SK-N-SH treated with all-trans-retinoic acid at 6 μM for 48 hours (cell line): ENCODE measurements at regions not wholly inside any gene's neighbourhood (a gene's known extent, or its start where the extent isn't known, plus 50 kb on each side); places are given as distances from the start of the nearest gene placed in this dataset.

Experiments
- ARNTL ChIP-seq: fragments of 450-650 bp; formaldehyde crosslinking; IDR thresholded peaks from 2 replicates; pipeline ENCODE4 v1.5.0; 2020; ENCODE audit warnings: low read depth, mild to moderate bottlenecking, moderate library complexity, borderline replicate concordance
- BACH2 ChIP-seq: fragments of 250-450 bp; sonication (Bioruptor Pico); IDR thresholded peaks from 2 replicates; pipeline ENCODE4 v1.9.0; 2021; ENCODE audit warnings: mild to moderate bottlenecking, borderline replicate concordance
- CREB5 ChIP-seq: fragments of 250-450 bp; sonication (Bioruptor Pico); IDR thresholded peaks from 2 replicates; pipeline ENCODE4 v1.5.1; 2020; ENCODE audit warnings: low read depth, mild to moderate bottlenecking, moderate library complexity
- CSDC2 ChIP-seq: fragments of 250-450 bp; sonication (Bioruptor Pico); IDR thresholded peaks from 2 replicates; pipeline ENCODE4 v1.5.0; 2020; ENCODE audit warnings: mild to moderate bottlenecking, moderate library complexity
- PATZ1 ChIP-seq: fragments of 250-450 bp; sonication (Bioruptor Pico); IDR thresholded peaks from 2 replicates; pipeline ENCODE4 v1.8.0; 2020; ENCODE audit warnings: mild to moderate bottlenecking, moderate library complexity, borderline replicate concordance
- PPARA ChIP-seq: fragments of 250-450 bp; sonication (Bioruptor Pico); IDR thresholded peaks from 2 replicates; pipeline ENCODE4 v1.5.0; 2020; ENCODE audit warnings: mild to moderate bottlenecking, borderline replicate concordance
- RARB ChIP-seq: fragments of 250-450 bp; sonication (Bioruptor Pico); IDR thresholded peaks from 2 replicates; pipeline ENCODE4 v1.8.0; 2021; ENCODE audit warnings: mild to moderate bottlenecking, moderate library complexity
- ZC3H10 ChIP-seq: fragments of 250-450 bp; sonication (Bioruptor Pico); IDR thresholded peaks from 2 replicates; pipeline ENCODE4 v1.5.1; 2021; ENCODE audit warnings: mild to moderate bottlenecking, moderate library complexity
- ZFP30 ChIP-seq: fragments of 450-650 bp; formaldehyde crosslinking; IDR thresholded peaks from 2 replicates; pipeline ENCODE4 v1.5.0; 2022; ENCODE audit warnings: mild to moderate bottlenecking, moderate library complexity
- ZNF8 ChIP-seq: fragments of 450-650 bp; formaldehyde crosslinking; IDR thresholded peaks from 2 replicates; pipeline ENCODE4 v1.5.0; 2020; ENCODE audit warnings: mild to moderate bottlenecking, moderate library complexity

GRCh38 chr6:115398607-115399006 lies 662.1 kb downstream of the FRK start:
- TF ChIP-seq PATZ1 = no peak
- no peak for TF ChIP-seq ZC3H10 (CRISPR knock-in tag)
- no peak for TF ChIP-seq ARNTL (CRISPR knock-in tag)
- no peak for TF ChIP-seq RARB (CRISPR knock-in tag)
- no peak for TF ChIP-seq ZNF8
- TF ChIP-seq CREB5 = no peak
- no peak for TF ChIP-seq CSDC2
- no peak for TF ChIP-seq PPARA
- no peak for TF ChIP-seq ZFP30 (CRISPR knock-in tag)
- no peak for TF ChIP-seq BACH2 (CRISPR knock-in tag)
